ENCODE measurements at regions not wholly inside any gene's neighbourhood (a gene's known extent, or its start where the extent isn't known, plus 50 kb on each side); places are given as distances from the start of the nearest gene placed in this dataset.

GRCh38 chr5:143730112-143730801 lies 81.7 kb upstream of the HMHB1 start:
- DNase-seq (ENCODE audit: low read depth) = no peak

- DNase-seq (ENCODE audit: low read depth) = no peak
These were observed 82.5 kb upstream of the HMHB1 start for GRCh38 chr5:143729334-143729946.

GRCh38 chr5:143723159-143723558 lies 88.8 kb upstream of the HMHB1 start:
- no peak for DNase-seq (ENCODE audit: low read depth)

GRCh38 chr5:143721925-143722324 lies 90.0 kb upstream of the HMHB1 start:
- peak; percentile 52 for DNase-seq (ENCODE audit: low read depth)

GRCh38 chr5:143720689-143721088 lies 91.3 kb upstream of the HMHB1 start:
- no peak for DNase-seq (ENCODE audit: low read depth)

- DNase-seq (ENCODE audit: low read depth) = peak; percentile 91
These were observed 94.6 kb upstream of the HMHB1 start for GRCh38 chr5:143717400-143717799.

- DNase-seq (ENCODE audit: low read depth) = no peak
These were observed 95.1 kb upstream of the HMHB1 start for GRCh38 chr5:143716881-143717280.

GRCh38 chr5:143715616-143716015 lies 96.3 kb upstream of the HMHB1 start:
- no peak for DNase-seq (ENCODE audit: low read depth)

GRCh38 chr5:143714629-143715028 lies 97.3 kb upstream of the HMHB1 start:
- peak; percentile 46 for DNase-seq (ENCODE audit: low read depth)

GRCh38 chr5:143713047-143714003 lies 98.6 kb upstream of the HMHB1 start:
- DNase-seq (ENCODE audit: low read depth) = peak; percentile 64

GRCh38 chr5:143708672-143709071 lies 103.3 kb upstream of the HMHB1 start:
- DNase-seq (ENCODE audit: low read depth) = no peak

GRCh38 chr5:143707806-143708205 lies 104.2 kb upstream of the HMHB1 start:
- peak; percentile 49 for DNase-seq (ENCODE audit: low read depth)

- no peak for DNase-seq (ENCODE audit: low read depth)
These were observed 106.6 kb upstream of the HMHB1 start for GRCh38 chr5:143705381-143705780.

GRCh38 chr5:143703659-143704058 lies 108.3 kb upstream of the HMHB1 start:
- DNase-seq (ENCODE audit: low read depth) = no peak

- no peak for DNase-seq (ENCODE audit: low read depth)
These were observed 110.5 kb upstream of the HMHB1 start for GRCh38 chr5:143701493-143701892.

GRCh38 chr5:143700994-143701393 lies 111.0 kb upstream of the HMHB1 start:
- DNase-seq (ENCODE audit: low read depth) = no peak

- DNase-seq (ENCODE audit: low read depth) = no peak
These were observed 112.8 kb upstream of the HMHB1 start for GRCh38 chr5:143699121-143699520.

GRCh38 chr5:143698574-143698973 lies 113.4 kb upstream of the HMHB1 start:
- no peak for DNase-seq (ENCODE audit: low read depth)

GRCh38 chr5:143696921-143697320 lies 115.0 kb upstream of the HMHB1 start:
- no peak for DNase-seq (ENCODE audit: low read depth)

- peak; percentile 52 for DNase-seq (ENCODE audit: low read depth)
These were observed 116.0 kb upstream of the HMHB1 start for GRCh38 chr5:143695941-143696340.

GRCh38 chr5:143695244-143695864 lies 116.6 kb upstream of the HMHB1 start:
- DNase-seq (ENCODE audit: low read depth) = peak; percentile 11

GRCh38 chr5:143694357-143694756 lies 117.6 kb upstream of the HMHB1 start:
- no peak for DNase-seq (ENCODE audit: low read depth)
